Inferior parietal cortex (tissue), 1 donor: ENCODE measurements at regions not wholly inside any gene's neighbourhood (a gene's known extent, or its start where the extent isn't known, plus 50 kb on each side); places are given as distances from the start of the nearest gene placed in this dataset.
"Not testable (repeated sequence)": the region's sequence is repeated elsewhere in the genome, so short reads cannot be mapped to it uniquely, and the experiment has no call there.

Experiments used
- DNase-seq: peaks from one replicate; pipeline ENCODE4 v3.0.0-alpha.2; 2016; ENCODE audit errors: extremely low spot score

- not testable (repeated sequence) for DNase-seq
Measured at GRCh38 chr12:124218650-124219049, 76.2 kb upstream of the RFLNA start.

GRCh38 chr12:124222368-124223245 lies 72.3 kb upstream of the RFLNA start:
- no peak for DNase-seq

GRCh38 chr12:124223733-124224138 lies 71.2 kb upstream of the RFLNA start:
- DNase-seq = not testable (repeated sequence)

- DNase-seq = no peak
Measured at GRCh38 chr12:124224535-124225110, 70.3 kb upstream of the RFLNA start.

- no peak for DNase-seq
Measured at GRCh38 chr12:124225730-124226129, 69.2 kb upstream of the RFLNA start.

GRCh38 chr12:124227951-124228711 lies 66.8 kb upstream of the RFLNA start:
- no peak for DNase-seq

- DNase-seq = no peak
Measured at GRCh38 chr12:124229520-124229919, 65.4 kb upstream of the RFLNA start.

GRCh38 chr12:124230117-124230757 lies 64.7 kb upstream of the RFLNA start:
- no peak for DNase-seq

GRCh38 chr12:124230789-124231188 lies 64.1 kb upstream of the RFLNA start:
- no peak for DNase-seq

- DNase-seq = no peak
Measured at GRCh38 chr12:124231980-124232653, 62.8 kb upstream of the RFLNA start.

- no peak for DNase-seq
Measured at GRCh38 chr12:124232654-124232987, 62.3 kb upstream of the RFLNA start.

GRCh38 chr12:124233041-124233796 lies 61.7 kb upstream of the RFLNA start:
- DNase-seq = no peak

GRCh38 chr12:124233846-124234640 lies 60.9 kb upstream of the RFLNA start:
- DNase-seq = no peak

- DNase-seq = no peak
Measured at GRCh38 chr12:124236625-124237031, 58.3 kb upstream of the RFLNA start.

GRCh38 chr12:124238886-124239285 lies 56.0 kb upstream of the RFLNA start:
- no peak for DNase-seq

- DNase-seq = no peak
Measured at GRCh38 chr12:124240493-124240892, 54.4 kb upstream of the RFLNA start.

- DNase-seq = no peak
Measured at GRCh38 chr12:124241776-124242528, 52.9 kb upstream of the RFLNA start.

GRCh38 chr12:124242529-124243065 lies 52.3 kb upstream of the RFLNA start:
- no peak for DNase-seq

- no peak for DNase-seq
Measured at GRCh38 chr12:124243936-124244335, 51.0 kb upstream of the RFLNA start.
